ENCODE measurements at regions not wholly inside any gene's neighbourhood (a gene's known extent, or its start where the extent isn't known, plus 50 kb on each side); places are given as distances from the start of the nearest gene placed in this dataset.

GRCh38 chr2:118521272-118521671 is 326.2 kb downstream of the EN1 start:
- Mint-ChIP-seq H3K4me1 (ENCODE audit: low read depth, unreplicated experiment) (no peaks in the 10 kb centered on the region), H3K4me3 (ENCODE audit: unreplicated experiment) (no peak overlapping the region), H3K27me3 (ENCODE audit: unreplicated experiment) (no peaks in the 10 kb centered on the region), H3K9me3 (ENCODE audit: unreplicated experiment) (peaks cover 3% of the 10 kb centered on the region), H3K27ac (ENCODE audit: unreplicated experiment) (no peak overlapping the region), H3K36me3 (ENCODE audit: unreplicated experiment) (peaks cover 7% of the 10 kb centered on the region)
- no peak for DNase-seq
- TF ChIP-seq CTCF (IDR thresholded peaks at IDR 0.05; ENCODE audit: partially characterized antibody, unreplicated experiment): no peak

GRCh38 chr2:118520246-118520645 is 327.2 kb downstream of the EN1 start:
- no peaks in the 10 kb centered on the region for H3K27me3 Mint-ChIP-seq (ENCODE audit: unreplicated experiment)
- no peak for TF ChIP-seq CTCF (IDR thresholded peaks at IDR 0.05; ENCODE audit: partially characterized antibody, unreplicated experiment)

GRCh38 chr2:118519511-118519910 is 327.9 kb downstream of the EN1 start:
- Mint-ChIP-seq H3K27ac (ENCODE audit: unreplicated experiment) (no peak overlapping the region), H3K9me3 (ENCODE audit: unreplicated experiment) (peaks cover 3% of the 10 kb centered on the region), H3K36me3 (ENCODE audit: unreplicated experiment) (peaks cover 7% of the 10 kb centered on the region), H3K27me3 (ENCODE audit: unreplicated experiment) (no peaks in the 10 kb centered on the region), H3K4me1 (ENCODE audit: low read depth, unreplicated experiment) (no peaks in the 10 kb centered on the region), H3K4me3 (ENCODE audit: unreplicated experiment) (no peak overlapping the region)
- DNase-seq: no peak
- TF ChIP-seq CTCF (IDR thresholded peaks at IDR 0.05; ENCODE audit: partially characterized antibody, unreplicated experiment): no peak

More at GRCh38 chr2:118520246-118520645, 327.2 kb downstream of the EN1 start:
- H3K4me1 Mint-ChIP-seq (ENCODE audit: low read depth, unreplicated experiment): no peaks in the 10 kb centered on the region
- H3K4me3 Mint-ChIP-seq (ENCODE audit: unreplicated experiment): no peak overlapping the region
- H3K36me3 Mint-ChIP-seq (ENCODE audit: unreplicated experiment): peaks cover 7% of the 10 kb centered on the region
- no peak for DNase-seq
- H3K27ac Mint-ChIP-seq (ENCODE audit: unreplicated experiment): no peak overlapping the region
- H3K9me3 Mint-ChIP-seq (ENCODE audit: unreplicated experiment): peaks cover 3% of the 10 kb centered on the region

GRCh38 chr2:118510807-118511206 is 336.6 kb downstream of the EN1 start:
- TF ChIP-seq CTCF (IDR thresholded peaks at IDR 0.05; ENCODE audit: partially characterized antibody, unreplicated experiment): no peak
- H3K36me3 Mint-ChIP-seq (ENCODE audit: unreplicated experiment): no peaks in the 10 kb centered on the region
- H3K9me3 Mint-ChIP-seq (ENCODE audit: unreplicated experiment): no peaks in the 10 kb centered on the region
- no peak for DNase-seq
- no peak overlapping the region for H3K27ac Mint-ChIP-seq (ENCODE audit: unreplicated experiment)
- no peaks in the 10 kb centered on the region for H3K27me3 Mint-ChIP-seq (ENCODE audit: unreplicated experiment)
- no peak overlapping the region for H3K4me3 Mint-ChIP-seq (ENCODE audit: unreplicated experiment)
- peaks cover 12% of the 10 kb centered on the region for H3K4me1 Mint-ChIP-seq (ENCODE audit: low read depth, unreplicated experiment)

- no peaks in the 10 kb centered on the region for H3K36me3 Mint-ChIP-seq (ENCODE audit: unreplicated experiment)
- H3K4me3 Mint-ChIP-seq (ENCODE audit: unreplicated experiment): no peak overlapping the region
- peaks cover 2% of the 10 kb centered on the region for H3K9me3 Mint-ChIP-seq (ENCODE audit: unreplicated experiment)
- H3K27ac Mint-ChIP-seq (ENCODE audit: unreplicated experiment): peak overlapping the region; percentile 60
- H3K4me1 Mint-ChIP-seq (ENCODE audit: low read depth, unreplicated experiment): peaks cover 12% of the 10 kb centered on the region
- no peaks in the 10 kb centered on the region for H3K27me3 Mint-ChIP-seq (ENCODE audit: unreplicated experiment)
- DNase-seq: no peak
- no peak for TF ChIP-seq CTCF (IDR thresholded peaks at IDR 0.05; ENCODE audit: partially characterized antibody, unreplicated experiment)
Observed at GRCh38 chr2:118509319-118510004, 338.0 kb downstream of the EN1 start.
